ENCODE measurements at regions not wholly inside any gene's neighbourhood (a gene's known extent, or its start where the extent isn't known, plus 50 kb on each side); places are given as distances from the start of the nearest gene placed in this dataset.
A peak's percentile ranks its signal among the peaks of the same experiment; 100 is the strongest.

DNA sequence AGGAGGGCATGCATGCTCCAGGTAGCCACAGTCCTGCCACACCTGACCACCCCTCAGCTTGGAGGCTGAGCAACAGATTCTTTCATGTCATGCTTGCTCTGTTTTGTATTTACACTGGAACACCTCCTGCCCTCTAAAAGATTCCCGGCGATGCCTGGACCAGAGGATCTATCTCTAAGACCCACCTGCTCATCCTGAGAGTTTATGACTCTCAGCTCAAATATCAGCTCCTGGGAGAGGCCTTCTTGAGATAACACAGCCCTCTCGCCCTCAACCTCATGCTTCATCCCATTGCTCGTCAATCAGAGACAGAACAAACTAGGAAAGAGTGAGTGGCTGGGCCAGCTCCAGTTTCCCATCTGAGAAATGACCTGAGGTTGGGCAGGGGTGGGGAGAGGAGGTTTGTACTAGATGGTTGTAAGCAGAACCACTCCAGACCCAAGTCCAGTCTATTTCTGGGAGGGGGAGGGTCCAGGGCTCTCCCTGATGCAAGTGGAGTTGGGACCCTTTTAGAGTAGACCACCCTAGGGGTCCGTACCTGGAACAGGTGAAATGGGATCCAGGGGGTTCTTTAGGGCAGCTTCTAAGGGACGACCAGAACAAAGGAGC is 524.5 kb downstream of the MATN1 start:
- Mint-ChIP-seq H3K27ac (no peak overlapping the region), H3K9me3 (no peaks in the 10 kb centered on the region), H3K36me3 (ENCODE audit: low read depth) (no peaks in the 10 kb centered on the region), H3K4me1 (peaks cover 28% of the 10 kb centered on the region), H3K4me3 (no peak overlapping the region), H3K27me3 (ENCODE audit: low read depth) (peaks cover 25% of the 10 kb centered on the region)
- TF ChIP-seq, protein P1, sequence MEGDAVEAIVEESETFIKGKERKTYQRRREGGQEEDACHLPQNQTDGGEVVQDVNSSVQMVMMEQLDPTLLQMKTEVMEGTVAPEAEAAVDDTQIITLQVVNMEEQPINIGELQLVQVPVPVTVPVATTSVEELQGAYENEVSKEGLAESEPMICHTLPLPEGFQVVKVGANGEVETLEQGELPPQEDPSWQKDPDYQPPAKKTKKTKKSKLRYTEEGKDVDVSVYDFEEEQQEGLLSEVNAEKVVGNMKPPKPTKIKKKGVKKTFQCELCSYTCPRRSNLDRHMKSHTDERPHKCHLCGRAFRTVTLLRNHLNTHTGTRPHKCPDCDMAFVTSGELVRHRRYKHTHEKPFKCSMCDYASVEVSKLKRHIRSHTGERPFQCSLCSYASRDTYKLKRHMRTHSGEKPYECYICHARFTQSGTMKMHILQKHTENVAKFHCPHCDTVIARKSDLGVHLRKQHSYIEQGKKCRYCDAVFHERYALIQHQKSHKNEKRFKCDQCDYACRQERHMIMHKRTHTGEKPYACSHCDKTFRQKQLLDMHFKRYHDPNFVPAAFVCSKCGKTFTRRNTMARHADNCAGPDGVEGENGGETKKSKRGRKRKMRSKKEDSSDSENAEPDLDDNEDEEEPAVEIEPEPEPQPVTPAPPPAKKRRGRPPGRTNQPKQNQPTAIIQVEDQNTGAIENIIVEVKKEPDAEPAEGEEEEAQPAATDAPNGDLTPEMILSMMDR (IDR thresholded peaks at IDR 0.05; ENCODE audit: unreplicated experiment in 3 of 3): no peak

DNA sequence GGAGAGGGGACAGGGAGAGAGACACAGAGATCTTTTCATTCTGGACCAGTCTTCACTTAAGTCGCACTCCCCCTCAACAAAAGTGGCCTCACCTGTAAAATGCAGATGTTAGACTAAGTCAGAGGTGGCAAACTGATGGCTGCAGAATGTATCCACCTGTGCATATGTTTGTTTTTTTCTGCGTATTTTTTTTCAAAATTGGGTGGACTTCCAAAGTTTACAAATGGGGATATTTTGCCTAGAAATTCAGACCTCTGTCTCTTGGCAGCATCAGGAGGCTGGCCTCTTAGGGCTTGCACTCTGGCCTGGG is 525.0 kb downstream of the MATN1 start:
- no peaks in the 10 kb centered on the region for H3K9me3 Mint-ChIP-seq
- H3K4me1 Mint-ChIP-seq: peaks cover 33% of the 10 kb centered on the region
- H3K27me3 Mint-ChIP-seq (ENCODE audit: low read depth): peaks cover 25% of the 10 kb centered on the region
- TF ChIP-seq, protein P1 (IDR thresholded peaks at IDR 0.05; ENCODE audit: unreplicated experiment in 3 of 3): no peak
- no peak overlapping the region for H3K27ac Mint-ChIP-seq
- H3K4me3 Mint-ChIP-seq: no peak overlapping the region
- no peaks in the 10 kb centered on the region for H3K36me3 Mint-ChIP-seq (ENCODE audit: low read depth)

DNA sequence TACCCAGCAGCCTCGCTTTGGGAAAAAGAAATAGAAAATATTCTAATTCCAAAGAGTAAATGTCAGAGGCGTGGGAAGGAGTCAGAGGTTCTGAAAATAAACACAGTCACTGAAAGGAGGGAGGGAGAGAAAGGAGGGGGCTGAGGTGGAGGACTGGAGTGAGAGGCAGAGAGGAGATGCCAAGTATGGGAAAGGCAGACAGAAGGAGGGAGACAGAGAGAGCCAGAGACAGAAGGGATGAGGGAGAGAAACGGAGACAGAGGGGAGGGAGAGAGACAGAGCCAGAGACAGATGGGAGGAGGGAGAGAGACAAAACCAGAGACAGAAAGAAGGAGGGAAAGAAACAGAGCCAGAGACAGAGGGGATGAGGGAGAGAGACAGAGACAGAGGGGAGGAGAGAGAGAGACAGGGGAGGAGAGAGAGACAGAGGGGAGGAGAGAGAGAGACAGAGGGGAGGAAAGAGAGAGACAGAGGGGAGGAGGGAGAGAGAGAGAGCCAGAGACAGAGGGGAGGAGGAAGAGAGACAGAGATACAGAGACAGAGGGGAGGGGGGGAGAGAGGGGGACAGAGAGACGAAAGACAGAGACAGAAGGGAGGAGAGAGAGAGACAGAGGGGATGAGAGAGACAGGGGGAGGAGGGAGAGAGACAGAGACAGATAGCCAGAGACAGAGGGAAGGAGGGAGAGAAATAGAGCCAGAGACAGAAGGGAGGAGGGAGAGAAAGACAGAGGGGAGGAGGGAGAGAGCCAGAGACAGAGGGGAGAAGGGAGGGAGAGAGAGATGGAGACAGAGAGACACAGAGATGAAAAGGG is 525.5 kb downstream of the MATN1 start:
- peak overlapping the region in 1 of 3 experiments; percentile 26 for H3K4me3 Mint-ChIP-seq
- TF ChIP-seq, protein P1 (IDR thresholded peaks at IDR 0.05; ENCODE audit: unreplicated experiment in 3 of 3): no peak
- peak overlapping the region in 1 of 3 experiments; percentile 54 for H3K27ac Mint-ChIP-seq
- H3K9me3 Mint-ChIP-seq: no peaks in the 10 kb centered on the region
- H3K4me1 Mint-ChIP-seq: peaks cover 34% of the 10 kb centered on the region
- no peaks in the 10 kb centered on the region for H3K36me3 Mint-ChIP-seq (ENCODE audit: low read depth)
- H3K27me3 Mint-ChIP-seq (ENCODE audit: low read depth): peaks cover 25% of the 10 kb centered on the region

DNA sequence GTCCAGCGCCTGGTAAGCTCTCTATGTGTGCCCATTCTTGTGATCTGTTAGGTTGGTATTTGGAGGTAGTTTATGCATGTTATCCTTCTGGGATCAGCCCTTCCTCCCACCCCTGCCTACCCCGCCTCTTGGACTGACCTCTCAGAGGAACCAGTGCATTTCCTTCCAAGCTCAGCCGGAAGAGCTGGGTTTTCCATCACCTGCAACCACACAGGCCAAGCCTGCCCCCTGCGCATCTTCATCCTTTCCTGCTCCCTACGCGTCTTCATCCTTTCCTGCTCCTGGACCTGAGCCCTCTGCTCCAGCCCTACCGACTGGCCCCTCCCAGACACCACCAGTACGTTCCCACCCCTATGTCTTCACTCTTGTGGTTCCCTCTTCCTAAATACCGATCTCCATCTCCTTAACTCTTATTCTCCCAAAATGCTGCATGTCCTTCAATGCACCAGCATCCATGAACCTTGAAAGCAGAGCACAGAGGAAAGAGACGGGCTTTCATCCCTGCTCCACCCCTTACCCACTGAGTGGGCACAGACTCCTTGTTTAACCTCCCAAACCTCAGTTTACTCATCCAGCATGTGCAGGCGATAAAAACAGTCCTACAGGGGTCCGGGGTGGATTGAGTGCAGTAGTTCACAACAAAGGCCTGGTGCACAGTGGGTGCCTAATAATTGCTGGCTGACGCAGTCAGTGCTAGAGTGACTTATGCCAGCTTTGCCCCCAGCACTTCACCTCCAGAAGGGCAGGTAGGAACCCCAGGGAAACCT is 526.3 kb downstream of the MATN1 start:
- H3K4me3 Mint-ChIP-seq: no peak overlapping the region
- no peaks in the 10 kb centered on the region for H3K9me3 Mint-ChIP-seq
- H3K36me3 Mint-ChIP-seq (ENCODE audit: low read depth): no peaks in the 10 kb centered on the region
- TF ChIP-seq, protein P1 (IDR thresholded peaks at IDR 0.05; ENCODE audit: unreplicated experiment in 3 of 3): no peak
- no peak overlapping the region for H3K27ac Mint-ChIP-seq
- peaks cover 30% of the 10 kb centered on the region for H3K27me3 Mint-ChIP-seq (ENCODE audit: low read depth)
- peaks cover 34% of the 10 kb centered on the region for H3K4me1 Mint-ChIP-seq

DNA sequence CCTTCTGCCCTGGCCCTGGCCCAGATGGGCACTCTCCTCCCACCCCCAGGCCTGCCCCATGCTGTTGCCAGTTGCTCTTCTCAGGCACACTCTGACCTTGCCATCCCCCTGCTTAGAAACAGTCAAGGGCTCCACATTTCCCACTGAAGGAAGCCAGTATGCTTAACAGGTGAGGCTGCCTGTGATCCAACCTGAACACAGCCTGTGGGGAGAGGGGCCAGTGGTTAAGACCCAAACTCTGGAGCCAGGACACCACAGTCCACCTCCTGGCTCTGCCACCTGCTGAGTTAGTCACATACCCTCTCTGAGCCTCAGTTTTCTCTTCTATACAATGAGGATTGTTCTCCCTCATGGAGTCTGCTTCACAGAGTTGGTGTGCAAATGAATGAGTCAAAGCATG is 526.9 kb downstream of the MATN1 start:
- H3K9me3 Mint-ChIP-seq: no peaks in the 10 kb centered on the region
- H3K4me3 Mint-ChIP-seq: no peak overlapping the region
- peaks cover 34% of the 10 kb centered on the region for H3K4me1 Mint-ChIP-seq
- H3K27ac Mint-ChIP-seq: no peak overlapping the region
- TF ChIP-seq, protein P1 (IDR thresholded peaks at IDR 0.05; ENCODE audit: unreplicated experiment in 3 of 3): no peak
- peaks cover 30% of the 10 kb centered on the region for H3K27me3 Mint-ChIP-seq (ENCODE audit: low read depth)
- no peaks in the 10 kb centered on the region for H3K36me3 Mint-ChIP-seq (ENCODE audit: low read depth)
